Neural crest cell (in vitro differentiated cells): ENCODE measurements at regions not wholly inside any gene's neighbourhood (a gene's known extent, or its start where the extent isn't known, plus 50 kb on each side); places are given as distances from the start of the nearest gene placed in this dataset.

Source experiments
- DNase-seq: peaks from one replicate; pipeline ENCODE4 v3.0.0; 2021; ENCODE audit warnings: low read depth, mixed read lengths, low spot score
- H3K27ac Mint-ChIP-seq: one replicate; pipeline ENCODE4 v1.8.0; 2021; ENCODE audit warnings: mild to moderate bottlenecking, mixed read lengths; ENCODE audit not compliant: unreplicated experiment
- H3K27me3 Mint-ChIP-seq: 2 replicates; pipeline ENCODE4 v1.8.0; 2021; ENCODE audit warnings: low read depth, mild to moderate bottlenecking, mixed read lengths
- H3K36me3 Mint-ChIP-seq: 2 replicates; pipeline ENCODE4 v1.8.0; 2021; ENCODE audit warnings: low read depth, mild to moderate bottlenecking, mixed read lengths
- H3K4me1 Mint-ChIP-seq: 2 replicates; pipeline ENCODE4 v1.8.0; 2021; ENCODE audit warnings: mixed read lengths
- H3K4me3 Mint-ChIP-seq: one replicate; pipeline ENCODE4 v1.8.0; 2021; ENCODE audit warnings: mild to moderate bottlenecking, mixed read lengths
- H3K9me3 Mint-ChIP-seq: 2 replicates; pipeline ENCODE4 v1.8.0; 2021; ENCODE audit warnings: mixed read lengths
- TF ChIP-seq, protein P1 (sequence below): fragments of 200-600 bp; sonication (generic); conservative IDR thresholded peaks from 2 replicates; pipeline ENCODE4 v1.5.0; 2021; ENCODE audit warnings: antibody characterized with exemption, mild to moderate bottlenecking

DNA sequence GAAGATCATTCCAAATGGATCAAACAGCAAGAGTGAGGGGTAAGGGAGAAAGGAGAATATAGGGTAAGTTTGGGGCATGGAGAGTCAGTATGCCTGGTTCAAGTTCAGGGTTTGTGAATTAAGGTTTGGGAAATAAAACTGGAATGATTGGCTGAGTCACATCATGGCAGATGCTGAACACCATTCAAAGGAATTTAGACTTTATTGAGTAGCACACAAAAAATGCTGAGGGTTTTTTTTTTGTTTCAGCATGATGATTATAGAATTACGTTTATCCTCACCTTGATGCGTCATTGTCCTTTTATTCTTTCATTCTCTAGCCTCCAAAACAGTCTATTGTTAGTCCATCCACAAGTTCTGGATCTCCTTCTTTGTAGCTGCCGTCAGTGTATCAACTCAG is 220.0 kb upstream of the UMPS start:
- Mint-ChIP-seq H3K27me3 (no peaks in the 10 kb centered on the region), H3K4me1 (no peaks in the 10 kb centered on the region), H3K27ac (no peak overlapping the region), H3K9me3 (no peaks in the 10 kb centered on the region), H3K4me3 (no peak overlapping the region), H3K36me3 (no peaks in the 10 kb centered on the region)
- no peak for DNase-seq
- TF ChIP-seq, protein P1, sequence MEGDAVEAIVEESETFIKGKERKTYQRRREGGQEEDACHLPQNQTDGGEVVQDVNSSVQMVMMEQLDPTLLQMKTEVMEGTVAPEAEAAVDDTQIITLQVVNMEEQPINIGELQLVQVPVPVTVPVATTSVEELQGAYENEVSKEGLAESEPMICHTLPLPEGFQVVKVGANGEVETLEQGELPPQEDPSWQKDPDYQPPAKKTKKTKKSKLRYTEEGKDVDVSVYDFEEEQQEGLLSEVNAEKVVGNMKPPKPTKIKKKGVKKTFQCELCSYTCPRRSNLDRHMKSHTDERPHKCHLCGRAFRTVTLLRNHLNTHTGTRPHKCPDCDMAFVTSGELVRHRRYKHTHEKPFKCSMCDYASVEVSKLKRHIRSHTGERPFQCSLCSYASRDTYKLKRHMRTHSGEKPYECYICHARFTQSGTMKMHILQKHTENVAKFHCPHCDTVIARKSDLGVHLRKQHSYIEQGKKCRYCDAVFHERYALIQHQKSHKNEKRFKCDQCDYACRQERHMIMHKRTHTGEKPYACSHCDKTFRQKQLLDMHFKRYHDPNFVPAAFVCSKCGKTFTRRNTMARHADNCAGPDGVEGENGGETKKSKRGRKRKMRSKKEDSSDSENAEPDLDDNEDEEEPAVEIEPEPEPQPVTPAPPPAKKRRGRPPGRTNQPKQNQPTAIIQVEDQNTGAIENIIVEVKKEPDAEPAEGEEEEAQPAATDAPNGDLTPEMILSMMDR, result no peak

DNA sequence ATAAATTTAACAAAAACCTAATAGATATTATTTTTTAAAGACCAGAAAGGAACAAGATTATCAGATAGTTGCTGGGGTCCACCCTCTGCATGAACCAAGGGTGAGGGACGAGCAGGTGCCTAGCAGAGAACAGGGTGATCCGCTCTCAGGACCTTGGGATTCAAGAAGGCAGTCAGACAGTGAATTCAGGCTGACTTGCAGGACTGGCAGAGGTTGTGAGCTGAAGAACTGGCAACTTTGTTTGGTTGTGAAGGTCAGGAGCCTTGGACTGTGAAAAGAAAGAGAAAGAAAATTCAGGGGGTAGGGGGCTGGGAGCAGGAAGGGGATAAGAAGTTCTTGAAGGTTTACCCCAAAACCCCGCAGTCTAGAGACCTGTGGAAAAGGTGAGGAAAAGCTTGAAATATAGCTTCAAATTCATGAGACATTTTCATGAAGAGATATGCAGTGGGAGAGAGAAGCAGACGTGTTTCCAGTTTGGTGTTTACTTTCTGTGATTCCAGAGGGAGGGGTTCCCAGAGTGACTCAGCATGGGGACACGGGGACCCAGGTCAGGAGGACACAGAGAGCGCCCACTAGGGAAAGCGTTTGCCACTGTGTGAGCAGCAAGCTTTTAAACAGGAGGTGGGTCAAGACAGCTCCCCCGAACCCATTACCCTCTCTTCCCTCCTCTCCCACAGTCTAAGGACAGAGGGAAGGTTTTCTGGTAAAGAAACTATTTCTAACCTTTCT is 217.2 kb upstream of the UMPS start:
- no peak for DNase-seq
- Mint-ChIP-seq H3K9me3 (no peaks in the 10 kb centered on the region), H3K36me3 (no peaks in the 10 kb centered on the region), H3K27me3 (no peaks in the 10 kb centered on the region), H3K4me1 (no peaks in the 10 kb centered on the region), H3K27ac (no peak overlapping the region), H3K4me3 (no peak overlapping the region)
- TF ChIP-seq, protein P1, result no peak

GRCh38 chr3:124513610-124513997 is 216.6 kb upstream of the UMPS start:
- Mint-ChIP-seq H3K9me3 (no peaks in the 10 kb centered on the region), H3K27ac (no peak overlapping the region), H3K36me3 (no peaks in the 10 kb centered on the region), H3K27me3 (no peaks in the 10 kb centered on the region), H3K4me3 (no peak overlapping the region), H3K4me1 (no peaks in the 10 kb centered on the region)
- DNase-seq, result no peak
- TF ChIP-seq, protein P1, result no peak

GRCh38 chr3:124514683-124515082 is 215.6 kb upstream of the UMPS start:
- H3K4me3 Mint-ChIP-seq, result no peak overlapping the region
- TF ChIP-seq, protein P1, result no peak
- no peaks in the 10 kb centered on the region for H3K4me1 Mint-ChIP-seq
- DNase-seq, result no peak
- H3K27me3 Mint-ChIP-seq, result no peaks in the 10 kb centered on the region
- no peaks in the 10 kb centered on the region for H3K36me3 Mint-ChIP-seq
- H3K9me3 Mint-ChIP-seq, result no peaks in the 10 kb centered on the region
- no peak overlapping the region for H3K27ac Mint-ChIP-seq

- TF ChIP-seq, protein P1, result no peak
- Mint-ChIP-seq H3K4me1 (no peaks in the 10 kb centered on the region), H3K4me3 (no peak overlapping the region), H3K36me3 (no peaks in the 10 kb centered on the region), H3K27ac (no peak overlapping the region), H3K9me3 (no peaks in the 10 kb centered on the region), H3K27me3 (no peaks in the 10 kb centered on the region)
- no peak for DNase-seq
Observed at GRCh38 chr3:124516333-124516732, 213.9 kb upstream of the UMPS start.
